Neural cell (in vitro differentiated cells): ENCODE measurements at regions not wholly inside any gene's neighbourhood (a gene's known extent, or its start where the extent isn't known, plus 50 kb on each side); places are given as distances from the start of the nearest gene placed in this dataset.

Experiments
- H2AFZ ChIP-seq: fragments of 200-600, 300-800 bp; sonication (generic), shearing (Covaris generic); 2 replicates; pipeline ENCODE4 v1.6.0; 2014; ENCODE audit warnings: low read depth, mild to moderate bottlenecking, antibody characterized with exemption, low read length, moderate library complexity
- H3F3A ChIP-seq: fragments of 200-600 bp; shearing (Covaris generic); 2 replicates; pipeline ENCODE4 v1.6.1; 2016; ENCODE audit warnings: mild to moderate bottlenecking, moderate library complexity, mixed read lengths, antibody characterized with exemption, low read length; ENCODE audit not compliant: insufficient read depth, poor library complexity, severe bottlenecking
- H3K27ac ChIP-seq: fragments of 200-600, 300-800 bp; sonication (generic), shearing (Covaris generic); 2 replicates; pipeline ENCODE4 v1.5.1; 2014; ENCODE audit warnings: mild to moderate bottlenecking, low read length, moderate library complexity
- H3K27me3 ChIP-seq: fragments of 300-800, 200-600 bp; sonication (generic), shearing (Covaris generic); 2 replicates; pipeline ENCODE4 v1.6.0; 2014; ENCODE audit warnings: mild to moderate bottlenecking, low read depth, low read length, moderate library complexity; ENCODE audit not compliant: insufficient read depth
- H3K36me3 ChIP-seq: fragments of 300-800, 200-600 bp; sonication (generic), shearing (Covaris generic); 2 replicates; pipeline ENCODE4 v1.5.1; 2014; ENCODE audit warnings: mild to moderate bottlenecking, antibody characterized with exemption, low read length, moderate library complexity; ENCODE audit not compliant: insufficient read depth
- H3K4me2 ChIP-seq: fragments of 300-800, 200-600 bp; sonication (generic), shearing (Covaris generic); 2 replicates; pipeline ENCODE4 v1.6.0; 2014; ENCODE audit warnings: mild to moderate bottlenecking, low read length
- H3K4me3 ChIP-seq: fragments of 300-800, 200-600 bp; sonication (generic), shearing (Covaris generic); 2 replicates; pipeline ENCODE4 v1.5.1; 2014; ENCODE audit warnings: mild to moderate bottlenecking, low read length, moderate library complexity
- H3K79me2 ChIP-seq: fragments of 200-600 bp; shearing (Covaris generic); replicated peaks from 2 replicates; pipeline ENCODE4 v1.6.0; 2014; ENCODE audit warnings: mild to moderate bottlenecking, low read length, moderate library complexity; ENCODE audit not compliant: insufficient read depth
- H3K9ac ChIP-seq: fragments of 300-800, 200-600 bp; sonication (generic), shearing (Covaris generic); 2 replicates; pipeline ENCODE4 v1.6.1; 2016; ENCODE audit warnings: mild to moderate bottlenecking, low read length, mixed read lengths
- H3K9me2 ChIP-seq: fragments of 200-600 bp; shearing (Covaris generic); 2 replicates; pipeline ENCODE4 v1.6.1; 2016; ENCODE audit warnings: mild to moderate bottlenecking, low read length, mixed read lengths; ENCODE audit not compliant: insufficient read depth
- H3K9me3 ChIP-seq: fragments of 200-600, 300-800 bp; sonication (generic), shearing (Covaris generic); 2 replicates; pipeline ENCODE4 v1.6.1; 2016; ENCODE audit warnings: mild to moderate bottlenecking, mixed run types, low read length, moderate library complexity, mixed read lengths
- H4K20me1 ChIP-seq: fragments of 200-600 bp; shearing (Covaris generic); 2 replicates; pipeline ENCODE4 v1.6.1; 2016; ENCODE audit warnings: mild to moderate bottlenecking, mixed run types; ENCODE audit not compliant: insufficient read depth
- EP300 ChIP-seq: fragments of 450-650 bp; conservative IDR thresholded peaks from 2 replicates; pipeline ENCODE4 v1.6.1; 2014; ENCODE audit warnings: antibody characterized with exemption, mild to moderate bottlenecking, moderate library complexity; ENCODE audit not compliant: poor library complexity, severe bottlenecking
- EZH2 ChIP-seq: fragments of 200-600, 300-800 bp; shearing (Covaris generic), sonication (generic); IDR thresholded peaks from 2 replicates; pipeline ENCODE4 v1.6.1; 2014; ENCODE audit warnings: antibody characterized with exemption, low read length, borderline replicate concordance, mild to moderate bottlenecking; ENCODE audit not compliant: insufficient read depth, poor library complexity, severe bottlenecking
- MXI1 ChIP-seq: fragments of 450-650 bp; conservative IDR thresholded peaks from 2 replicates; pipeline ENCODE4 v1.6.1; 2014; ENCODE audit warnings: antibody characterized with exemption, mild to moderate bottlenecking; ENCODE audit not compliant: poor library complexity, severe bottlenecking
- POLR2AphosphoS5 ChIP-seq: IDR thresholded peaks from 2 replicates; pipeline ENCODE4 v1.6.1; 2012
- RAD21 ChIP-seq: fragments of 450-650 bp; conservative IDR thresholded peaks from 2 replicates; pipeline ENCODE4 v1.6.1; 2014; ENCODE audit warnings: antibody characterized with exemption, mild to moderate bottlenecking, moderate library complexity
- SMC3 ChIP-seq: fragments of 450-650 bp; conservative IDR thresholded peaks from 2 replicates; pipeline ENCODE4 v1.6.1; 2014; ENCODE audit warnings: antibody characterized with exemption, mild to moderate bottlenecking, moderate library complexity; ENCODE audit not compliant: poor library complexity
- TAF1 ChIP-seq: IDR thresholded peaks from 2 replicates; pipeline ENCODE4 v1.6.1; 2012; ENCODE audit warnings: low read depth
- TF ChIP-seq, protein P1 (sequence below): IDR thresholded peaks from 2 replicates; pipeline ENCODE4 v1.6.1; 2012; ENCODE audit warnings: borderline replicate concordance
- TF ChIP-seq, protein P2 (sequence below): fragments of 450-650 bp; IDR thresholded peaks from 2 replicates; pipeline ENCODE4 v1.5.1; 2014; ENCODE audit warnings: antibody characterized with exemption, mild to moderate bottlenecking, moderate library complexity; ENCODE audit not compliant: poor library complexity, severe bottlenecking

DNA sequence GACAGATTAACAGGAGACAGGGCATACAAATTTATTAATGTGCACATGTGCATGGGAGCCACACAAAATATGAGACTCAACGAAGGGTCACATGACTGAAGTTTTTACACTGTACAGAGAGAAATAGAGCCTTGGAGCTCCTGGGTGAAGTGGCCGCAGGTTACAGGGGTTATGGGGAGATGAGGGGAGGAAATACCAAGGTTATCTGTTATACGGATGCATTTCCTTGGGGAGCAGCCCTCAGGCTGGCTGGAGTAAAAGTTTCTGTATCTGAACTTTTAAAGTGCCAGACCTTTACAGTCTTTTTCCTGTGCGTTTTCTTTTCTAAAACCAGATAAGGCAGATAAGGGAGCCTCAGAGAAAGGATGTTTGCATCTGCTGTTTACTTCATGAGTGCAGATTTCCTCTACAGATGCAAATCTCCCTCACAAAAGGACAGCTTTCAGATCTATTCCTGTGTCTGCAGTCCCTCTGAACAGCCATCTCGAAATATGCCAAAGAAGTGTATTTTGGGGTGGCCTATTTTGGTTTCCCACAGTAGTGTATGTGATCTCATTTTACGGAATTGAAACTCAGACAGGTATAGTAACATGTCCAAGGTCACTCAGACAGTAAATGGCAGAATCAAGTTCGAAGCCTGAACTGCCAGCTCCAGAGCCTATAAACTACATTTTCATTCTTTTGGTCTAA lies 139.3 kb upstream of the FBXL17 start:
- H3F3A ChIP-seq: no peaks in the 10 kb centered on the region
- H3K4me3 ChIP-seq: no peak overlapping the region
- H3K27me3 ChIP-seq: no peaks in the 10 kb centered on the region
- H3K27ac ChIP-seq: no peak overlapping the region
- H3K79me2 ChIP-seq: no peaks in the 10 kb centered on the region
- no peaks in the 10 kb centered on the region for H4K20me1 ChIP-seq
- no peak overlapping the region for H3K9ac ChIP-seq
- no peaks in the 10 kb centered on the region for H3K9me2 ChIP-seq
- no peaks in the 10 kb centered on the region for H3K9me3 ChIP-seq
- no peak overlapping the region for H3K4me2 ChIP-seq
- no peak overlapping the region for H2AFZ ChIP-seq
- H3K36me3 ChIP-seq: no peaks in the 10 kb centered on the region
- TF ChIP-seq, protein P1, sequence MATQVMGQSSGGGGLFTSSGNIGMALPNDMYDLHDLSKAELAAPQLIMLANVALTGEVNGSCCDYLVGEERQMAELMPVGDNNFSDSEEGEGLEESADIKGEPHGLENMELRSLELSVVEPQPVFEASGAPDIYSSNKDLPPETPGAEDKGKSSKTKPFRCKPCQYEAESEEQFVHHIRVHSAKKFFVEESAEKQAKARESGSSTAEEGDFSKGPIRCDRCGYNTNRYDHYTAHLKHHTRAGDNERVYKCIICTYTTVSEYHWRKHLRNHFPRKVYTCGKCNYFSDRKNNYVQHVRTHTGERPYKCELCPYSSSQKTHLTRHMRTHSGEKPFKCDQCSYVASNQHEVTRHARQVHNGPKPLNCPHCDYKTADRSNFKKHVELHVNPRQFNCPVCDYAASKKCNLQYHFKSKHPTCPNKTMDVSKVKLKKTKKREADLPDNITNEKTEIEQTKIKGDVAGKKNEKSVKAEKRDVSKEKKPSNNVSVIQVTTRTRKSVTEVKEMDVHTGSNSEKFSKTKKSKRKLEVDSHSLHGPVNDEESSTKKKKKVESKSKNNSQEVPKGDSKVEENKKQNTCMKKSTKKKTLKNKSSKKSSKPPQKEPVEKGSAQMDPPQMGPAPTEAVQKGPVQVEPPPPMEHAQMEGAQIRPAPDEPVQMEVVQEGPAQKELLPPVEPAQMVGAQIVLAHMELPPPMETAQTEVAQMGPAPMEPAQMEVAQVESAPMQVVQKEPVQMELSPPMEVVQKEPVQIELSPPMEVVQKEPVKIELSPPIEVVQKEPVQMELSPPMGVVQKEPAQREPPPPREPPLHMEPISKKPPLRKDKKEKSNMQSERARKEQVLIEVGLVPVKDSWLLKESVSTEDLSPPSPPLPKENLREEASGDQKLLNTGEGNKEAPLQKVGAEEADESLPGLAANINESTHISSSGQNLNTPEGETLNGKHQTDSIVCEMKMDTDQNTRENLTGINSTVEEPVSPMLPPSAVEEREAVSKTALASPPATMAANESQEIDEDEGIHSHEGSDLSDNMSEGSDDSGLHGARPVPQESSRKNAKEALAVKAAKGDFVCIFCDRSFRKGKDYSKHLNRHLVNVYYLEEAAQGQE: no peak
- TF ChIP-seq MXI1: no peak

DNA sequence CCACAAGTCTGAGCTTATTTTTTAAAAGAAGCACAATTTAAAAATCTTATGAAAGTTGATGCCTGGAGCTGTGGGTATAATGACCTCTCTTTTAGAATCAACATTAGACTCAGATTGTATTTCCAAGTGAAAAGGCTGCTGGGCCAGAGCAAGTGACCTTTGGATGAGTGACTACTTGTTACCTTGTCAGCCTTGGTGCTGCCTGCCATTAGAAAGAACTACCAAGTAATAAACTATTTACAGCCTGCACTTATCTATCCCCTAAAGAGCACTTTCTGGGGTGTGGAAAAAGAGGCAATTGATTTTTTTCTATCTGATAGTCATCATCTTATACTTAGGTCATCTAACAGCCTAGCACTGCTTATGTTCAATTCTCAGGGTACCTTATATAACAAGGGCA lies 134.9 kb upstream of the FBXL17 start:
- no peak overlapping the region for H3K4me2 ChIP-seq
- H3K79me2 ChIP-seq: no peaks in the 10 kb centered on the region
- no peaks in the 10 kb centered on the region for H4K20me1 ChIP-seq
- no peak overlapping the region for H3K27ac ChIP-seq
- no peak overlapping the region for H2AFZ ChIP-seq
- H3K9me2 ChIP-seq: no peaks in the 10 kb centered on the region
- TF ChIP-seq EZH2 (no peak), RAD21 (no peak), MXI1 (no peak), SMC3 (no peak), POLR2AphosphoS5 (no peak), TAF1 (no peak), EP300 (no peak)
- TF ChIP-seq, protein P2, sequence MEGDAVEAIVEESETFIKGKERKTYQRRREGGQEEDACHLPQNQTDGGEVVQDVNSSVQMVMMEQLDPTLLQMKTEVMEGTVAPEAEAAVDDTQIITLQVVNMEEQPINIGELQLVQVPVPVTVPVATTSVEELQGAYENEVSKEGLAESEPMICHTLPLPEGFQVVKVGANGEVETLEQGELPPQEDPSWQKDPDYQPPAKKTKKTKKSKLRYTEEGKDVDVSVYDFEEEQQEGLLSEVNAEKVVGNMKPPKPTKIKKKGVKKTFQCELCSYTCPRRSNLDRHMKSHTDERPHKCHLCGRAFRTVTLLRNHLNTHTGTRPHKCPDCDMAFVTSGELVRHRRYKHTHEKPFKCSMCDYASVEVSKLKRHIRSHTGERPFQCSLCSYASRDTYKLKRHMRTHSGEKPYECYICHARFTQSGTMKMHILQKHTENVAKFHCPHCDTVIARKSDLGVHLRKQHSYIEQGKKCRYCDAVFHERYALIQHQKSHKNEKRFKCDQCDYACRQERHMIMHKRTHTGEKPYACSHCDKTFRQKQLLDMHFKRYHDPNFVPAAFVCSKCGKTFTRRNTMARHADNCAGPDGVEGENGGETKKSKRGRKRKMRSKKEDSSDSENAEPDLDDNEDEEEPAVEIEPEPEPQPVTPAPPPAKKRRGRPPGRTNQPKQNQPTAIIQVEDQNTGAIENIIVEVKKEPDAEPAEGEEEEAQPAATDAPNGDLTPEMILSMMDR: no peak
- TF ChIP-seq, protein P1: no peak
- no peaks in the 10 kb centered on the region for H3K36me3 ChIP-seq
- no peak overlapping the region for H3K4me3 ChIP-seq
- H3F3A ChIP-seq: no peaks in the 10 kb centered on the region
- no peak overlapping the region for H3K9ac ChIP-seq
- no peaks in the 10 kb centered on the region for H3K9me3 ChIP-seq
- H3K27me3 ChIP-seq: no peaks in the 10 kb centered on the region
